HAP-1 (cell line): ENCODE measurements at regions not wholly inside any gene's neighbourhood (a gene's known extent, or its start where the extent isn't known, plus 50 kb on each side); places are given as distances from the start of the nearest gene placed in this dataset.
"Not testable (repeated sequence)": the region's sequence is repeated elsewhere in the genome, so short reads cannot be mapped to it uniquely, and the experiment has no call there.

Experiments used
- DNase-seq, 2 experiments: peaks; one replicate each; pipeline ENCODE4 v3.0.0-alpha.2; 2016 to 2020; ENCODE audit warnings: low spot score in 2 of 2
- H3K27me3 ChIP-seq: fragments of 250-450 bp; sonication (Bioruptor Pico); 2 replicates; pipeline ENCODE4 v1.5.1; 2020; ENCODE audit warnings: low read depth, mild to moderate bottlenecking, moderate library complexity
- H3K36me3 ChIP-seq: fragments of 250-450 bp; sonication (Bioruptor Pico); replicated peaks from 2 replicates; pipeline ENCODE4 v1.5.1; 2020; ENCODE audit warnings: mild to moderate bottlenecking
- H3K4me1 ChIP-seq: fragments of 250-450 bp; sonication (Bioruptor Pico); 2 replicates; pipeline ENCODE4 v1.5.1; 2020; ENCODE audit warnings: mild to moderate bottlenecking
- H3K4me3 ChIP-seq: fragments of 250-450 bp; sonication (Bioruptor Pico); 2 replicates; pipeline ENCODE4 v1.5.1; 2020; ENCODE audit warnings: mild to moderate bottlenecking, moderate library complexity
- H3K9me3 ChIP-seq: fragments of 250-450 bp; sonication (Bioruptor Pico); 2 replicates; pipeline ENCODE4 v1.5.1; 2020; ENCODE audit warnings: mild to moderate bottlenecking, moderate library complexity
- in situ Hi-C: fragments of 300-500 bp; cut with MboI; formaldehyde crosslinking; loops from 3 replicates; pipeline ENCODE4 v1.14.3; 2020; ENCODE audit warnings: low sequenced_read_pairs, inconsistent platforms, mixed read lengths

GRCh38 chr1:172717722-172718465 is 59.0 kb downstream of the FASLG start:
- in situ Hi-C loops = loop anchor here (10.0 kb wide), 1 partner anchor 263 kb away; no protein-coding TSS in a partner anchor
- H3K27me3 ChIP-seq = peaks cover 14% of the 10 kb centered on the region
- no peaks in the 10 kb centered on the region for H3K36me3 ChIP-seq
- H3K9me3 ChIP-seq = no peaks in the 10 kb centered on the region
- no peaks in the 10 kb centered on the region for H3K4me1 ChIP-seq
- no peak for DNase-seq
- no peak overlapping the region for H3K4me3 ChIP-seq

- Histone ChIP-seq H3K36me3 (no peaks in the 10 kb centered on the region), H3K4me3 (no peak overlapping the region), H3K4me1 (no peaks in the 10 kb centered on the region), H3K27me3 (peaks cover 8% of the 10 kb centered on the region), H3K9me3 (no peaks in the 10 kb centered on the region)
- in situ Hi-C loops = loop anchor here (10.0 kb wide), 1 partner anchor 264 kb away; no protein-coding TSS in a partner anchor
- DNase-seq = no peak
These were observed 60.2 kb downstream of the FASLG start for GRCh38 chr1:172719066-172719627.

- in situ Hi-C loops = loop anchor here (10.0 kb wide), 1 partner anchor 265 kb away; no protein-coding TSS in a partner anchor
- DNase-seq = no peak
- no peaks in the 10 kb centered on the region for H3K9me3 ChIP-seq
- peaks cover 8% of the 10 kb centered on the region for H3K27me3 ChIP-seq
- no peak overlapping the region for H3K4me3 ChIP-seq
- no peaks in the 10 kb centered on the region for H3K4me1 ChIP-seq
- H3K36me3 ChIP-seq = no peaks in the 10 kb centered on the region
These were observed 60.8 kb downstream of the FASLG start for GRCh38 chr1:172719694-172720138.

- no peaks in the 10 kb centered on the region for H3K36me3 ChIP-seq
- H3K4me3 ChIP-seq = no peak overlapping the region
- H3K4me1 ChIP-seq = no peaks in the 10 kb centered on the region
- in situ Hi-C loops = no loop called here
- DNase-seq = no peak
- H3K27me3 ChIP-seq = peaks cover 2% of the 10 kb centered on the region
- no peaks in the 10 kb centered on the region for H3K9me3 ChIP-seq
These were observed 61.4 kb downstream of the FASLG start for GRCh38 chr1:172720339-172720738.

- in situ Hi-C loops = no loop called here
- H3K9me3 ChIP-seq = no peaks in the 10 kb centered on the region
- DNase-seq = no peak
- no peaks in the 10 kb centered on the region for H3K27me3 ChIP-seq
- H3K36me3 ChIP-seq = no peaks in the 10 kb centered on the region
- H3K4me1 ChIP-seq = no peaks in the 10 kb centered on the region
- H3K4me3 ChIP-seq = no peak overlapping the region
These were observed 64.3 kb downstream of the FASLG start for GRCh38 chr1:172723251-172723650.

- no peaks in the 10 kb centered on the region for H3K9me3 ChIP-seq
- no peaks in the 10 kb centered on the region for H3K36me3 ChIP-seq
- H3K4me3 ChIP-seq = no peak overlapping the region
- in situ Hi-C loops = no loop called here
- no peaks in the 10 kb centered on the region for H3K4me1 ChIP-seq
- no peaks in the 10 kb centered on the region for H3K27me3 ChIP-seq
- DNase-seq = no peak
These were observed 65.3 kb downstream of the FASLG start for GRCh38 chr1:172724232-172724631.

- in situ Hi-C loops = loop anchor here (25.0 kb wide), 1 partner anchor 1062 kb away; no protein-coding TSS in a partner anchor
- Histone ChIP-seq H3K27me3 (no peaks in the 10 kb centered on the region), H3K4me1 (no peaks in the 10 kb centered on the region), H3K36me3 (no peaks in the 10 kb centered on the region), H3K4me3 (no peak overlapping the region), H3K9me3 (no peaks in the 10 kb centered on the region)
- DNase-seq = no peak
These were observed 66.1 kb downstream of the FASLG start for GRCh38 chr1:172724765-172725613.

GRCh38 chr1:172726740-172727139 is 67.8 kb downstream of the FASLG start:
- H3K4me3 ChIP-seq = no peak overlapping the region
- no peaks in the 10 kb centered on the region for H3K9me3 ChIP-seq
- DNase-seq = no peak
- H3K27me3 ChIP-seq = no peaks in the 10 kb centered on the region
- H3K36me3 ChIP-seq = no peaks in the 10 kb centered on the region
- in situ Hi-C loops = loop anchor here (25.0 kb wide), 1 partner anchor 1061 kb away; no protein-coding TSS in a partner anchor
- no peaks in the 10 kb centered on the region for H3K4me1 ChIP-seq

GRCh38 chr1:172727275-172727857 is 68.5 kb downstream of the FASLG start:
- H3K27me3 ChIP-seq = no peaks in the 10 kb centered on the region
- no peaks in the 10 kb centered on the region for H3K36me3 ChIP-seq
- no peaks in the 10 kb centered on the region for H3K9me3 ChIP-seq
- no peak overlapping the region for H3K4me3 ChIP-seq
- in situ Hi-C loops = loop anchor here (25.0 kb wide), 1 partner anchor 1060 kb away; no protein-coding TSS in a partner anchor
- no peaks in the 10 kb centered on the region for H3K4me1 ChIP-seq
- DNase-seq = no peak

GRCh38 chr1:172727956-172728603 is 69.2 kb downstream of the FASLG start:
- Histone ChIP-seq H3K4me1 (no peaks in the 10 kb centered on the region), H3K36me3 (no peaks in the 10 kb centered on the region), H3K9me3 (no peaks in the 10 kb centered on the region), H3K27me3 (0 out of 2 replicates have a peak, but pooled peaks cover under 1% of the 10 kb centered on the region), H3K4me3 (no peak overlapping the region)
- in situ Hi-C loops = loop anchor here (25.0 kb wide), 1 partner anchor 1059 kb away; no protein-coding TSS in a partner anchor
- peak; percentile 58 to 59 for DNase-seq

GRCh38 chr1:172728705-172729104 is 69.8 kb downstream of the FASLG start:
- H3K36me3 ChIP-seq, H3K27me3 ChIP-seq, H3K9me3 ChIP-seq, DNase-seq, H3K4me3 ChIP-seq, H3K4me1 ChIP-seq: not testable (repeated sequence)
- in situ Hi-C loops = loop anchor here (25.0 kb wide), 1 partner anchor 1059 kb away; no protein-coding TSS in a partner anchor

- H3K27me3 ChIP-seq = peaks cover 4% of the 10 kb centered on the region; the same call in 1 of the 2 replicates
- H3K9me3 ChIP-seq = no peaks in the 10 kb centered on the region
- no peaks in the 10 kb centered on the region for H3K36me3 ChIP-seq
- no peaks in the 10 kb centered on the region for H3K4me1 ChIP-seq
- no peak overlapping the region for H3K4me3 ChIP-seq
- in situ Hi-C loops = loop anchor here (25.0 kb wide), 1 partner anchor 1055 kb away; no protein-coding TSS in a partner anchor
- no peak for DNase-seq
These were observed 73.5 kb downstream of the FASLG start for GRCh38 chr1:172732427-172732826.

GRCh38 chr1:172733815-172734214 is 74.9 kb downstream of the FASLG start:
- no peaks in the 10 kb centered on the region for H3K36me3 ChIP-seq
- no peak overlapping the region for H3K4me3 ChIP-seq
- in situ Hi-C loops = loop anchor here (25.0 kb wide), 1 partner anchor 1053 kb away; no protein-coding TSS in a partner anchor
- peaks cover 4% of the 10 kb centered on the region; the same call in 1 of the 2 replicates for H3K27me3 ChIP-seq
- no peak for DNase-seq
- H3K4me1 ChIP-seq = no peaks in the 10 kb centered on the region
- no peaks in the 10 kb centered on the region for H3K9me3 ChIP-seq
